ENCODE measurements at regions not wholly inside any gene's neighbourhood (a gene's known extent, or its start where the extent isn't known, plus 50 kb on each side); places are given as distances from the start of the nearest gene placed in this dataset.
A peak's percentile ranks its signal among the peaks of the same experiment; 100 is the strongest.

DNA sequence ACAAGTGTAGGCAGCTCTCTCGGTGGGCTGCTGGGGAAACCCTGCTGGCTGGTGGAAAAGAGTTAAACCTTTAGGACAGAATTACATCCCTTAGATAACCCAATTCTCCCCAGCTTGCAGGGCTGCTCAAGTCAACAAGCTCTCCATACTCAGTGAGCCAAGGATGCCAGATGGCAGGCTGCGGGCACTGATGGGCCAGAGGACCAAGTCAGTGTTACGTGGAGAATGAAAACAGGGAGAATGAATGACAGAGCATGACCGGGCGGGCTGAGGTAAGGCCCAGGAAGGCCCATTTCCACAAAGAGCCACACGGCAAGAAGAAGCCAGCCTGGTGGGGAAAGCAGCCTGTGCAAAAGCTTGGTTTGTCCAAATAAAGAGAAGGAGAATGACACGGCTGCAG, 58.7 kb upstream of the CD93 start:
- Histone ChIP-seq H3K9me3 (ENCODE audit: control insufficient read depth, insufficient read depth, low read length) (no peaks in the 10 kb centered on the region), H3K4me2 (ENCODE audit: low read depth, low read length) (no peak overlapping the region), H4K91ac (ENCODE audit: insufficient read depth, low read depth, low read length) (no peak overlapping the region), H2BK20ac (ENCODE audit: low read depth, low read length) (peak overlapping the region; percentile 30; the same call in 1 of the 2 replicates), H2BK15ac (ENCODE audit: low read depth, low read length) (peak overlapping the region; percentile 25; the same call in 1 of the 3 replicates), H3K4me1 (ENCODE audit: control insufficient read depth, insufficient read depth, low read length) (peaks cover 28% of the 10 kb centered on the region), H3K9me1 (ENCODE audit: insufficient read depth, low read length) (peaks cover 35% of the 10 kb centered on the region), H2BK5ac (ENCODE audit: low read depth, low read length, poor library complexity, severe bottlenecking) (no peak overlapping the region), H3K79me1 (ENCODE audit: low read depth in 1 of 2, low read length in 2 of 2) (no peaks in the 10 kb centered on the region), H2AK9ac (replicated peaks; ENCODE audit: low read depth, low read length, poor library complexity) (no peak overlapping the region), H2AK5ac (ENCODE audit: low read depth, low read length) (peak overlapping the region; percentile 56; the same call in 1 of the 2 replicates), H4K20me1 (ENCODE audit: insufficient read depth, low read length) (no peaks in the 10 kb centered on the region), H4K5ac (ENCODE audit: low read depth, low read length) (no peak overlapping the region), H3K56ac (ENCODE audit: extremely low read depth, insufficient read depth, low read length) (no peak overlapping the region), H2AFZ (replicated peaks; ENCODE audit: low read length, poor library complexity) (peak overlapping the region; percentile 58), H3K4me3 (ENCODE audit: insufficient read depth, low read depth, low read length) (no peak overlapping the region), H3K9ac (ENCODE audit: low read depth, low read length) (no peak overlapping the region), H3K23ac (ENCODE audit: low read depth, low read length) (peak overlapping the region; percentile 15; the same call in 1 of the 2 replicates), H3K27ac (ENCODE audit: insufficient read depth, low read length) (no peak overlapping the region), H3K36me3 (ENCODE audit: control insufficient read depth, insufficient read depth, low read length) (no peaks in the 10 kb centered on the region), H3K27me3 (ENCODE audit: control insufficient read depth, insufficient read depth, low read length) (no peaks in the 10 kb centered on the region), H2BK120ac (ENCODE audit: low read depth, low read length) (peak overlapping the region; percentile 28), H3K4ac (ENCODE audit: low read depth, low read length) (peak overlapping the region; percentile 52), H3K14ac (replicated peaks; ENCODE audit: low read depth, low read length) (0 out of 2 replicates have a peak overlapping the region, but pooled peaks have one; percentile 49), H4K8ac (ENCODE audit: low read depth in 2 of 2, low read length in 2 of 2) (0 out of 4 replicates have a peak overlapping the region, but pooled peaks of 1 of the 2 experiments have one; percentile 5), H3K18ac (ENCODE audit: low read depth, low read length) (no peak overlapping the region)
- intact Hi-C loops (cut with micrococcal nuclease) = loop anchor here (10.0 kb wide), 1 partner anchor 210 kb away; the partner anchor contains the start of gene NXT1
- ChIA-PET POLR2A (ENCODE audit: unreplicated experiment) (interaction anchor here (0.5 to 0.7 kb wide), 3 partner anchors 11 to 1698 kb away, joined by 3 to 8 read pairs (median 4); no protein-coding TSS in a partner anchor), CTCF (no interaction called here)
- DNase-seq = no peak
- 96% methylated on average over 4 of the region's 7 CpGs; no CpG with 5 or more reads in 1 of the 2 experiments for WGBS, 2 experiments (ENCODE audit: extremely low coverage in 2 of 2, insufficient read length in 1 of 2)
- TF ChIP-seq FOS (IDR thresholded peaks at IDR 0.05; ENCODE audit: low read depth, low read length) = no peak
- no peak for TF ChIP-seq BHLHE40 (IDR thresholded peaks at IDR 0.05; ENCODE audit: low read depth, low read length)
- TF ChIP-seq RAD21 (IDR thresholded peaks at IDR 0.05; ENCODE audit: low read length) = no peak
- TF ChIP-seq RFX5 (IDR thresholded peaks at IDR 0.05; ENCODE audit: low read depth, low read length) = no peak
- no peak for TF ChIP-seq CEBPB (IDR thresholded peaks at IDR 0.05; ENCODE audit: low read depth, low read length)
- TF ChIP-seq, protein P1, sequence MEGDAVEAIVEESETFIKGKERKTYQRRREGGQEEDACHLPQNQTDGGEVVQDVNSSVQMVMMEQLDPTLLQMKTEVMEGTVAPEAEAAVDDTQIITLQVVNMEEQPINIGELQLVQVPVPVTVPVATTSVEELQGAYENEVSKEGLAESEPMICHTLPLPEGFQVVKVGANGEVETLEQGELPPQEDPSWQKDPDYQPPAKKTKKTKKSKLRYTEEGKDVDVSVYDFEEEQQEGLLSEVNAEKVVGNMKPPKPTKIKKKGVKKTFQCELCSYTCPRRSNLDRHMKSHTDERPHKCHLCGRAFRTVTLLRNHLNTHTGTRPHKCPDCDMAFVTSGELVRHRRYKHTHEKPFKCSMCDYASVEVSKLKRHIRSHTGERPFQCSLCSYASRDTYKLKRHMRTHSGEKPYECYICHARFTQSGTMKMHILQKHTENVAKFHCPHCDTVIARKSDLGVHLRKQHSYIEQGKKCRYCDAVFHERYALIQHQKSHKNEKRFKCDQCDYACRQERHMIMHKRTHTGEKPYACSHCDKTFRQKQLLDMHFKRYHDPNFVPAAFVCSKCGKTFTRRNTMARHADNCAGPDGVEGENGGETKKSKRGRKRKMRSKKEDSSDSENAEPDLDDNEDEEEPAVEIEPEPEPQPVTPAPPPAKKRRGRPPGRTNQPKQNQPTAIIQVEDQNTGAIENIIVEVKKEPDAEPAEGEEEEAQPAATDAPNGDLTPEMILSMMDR (conservative IDR thresholded peaks at IDR 0.05; ENCODE audit: low read depth, low read length) = no peak
- no peak for TF ChIP-seq MAFK (IDR thresholded peaks at IDR 0.05; ENCODE audit: low read depth, low read length)
- TF ChIP-seq USF2 (IDR thresholded peaks at IDR 0.05; ENCODE audit: low read depth, low read length) = no peak
- TF ChIP-seq NFE2L2 (IDR thresholded peaks at IDR 0.05; ENCODE audit: low read depth, low read length) = no peak
- no peak for TF ChIP-seq SMC3 (IDR thresholded peaks at IDR 0.05; ENCODE audit: low read depth, low read length)
- TF ChIP-seq RCOR1 (IDR thresholded peaks at IDR 0.05; ENCODE audit: insufficient replicate concordance, low read length) = no peak
- TF ChIP-seq CHD1 (IDR thresholded peaks at IDR 0.05; ENCODE audit: low read depth, low read length) = no peak
- BruUV-seq (replicated peaks) = no TSS peak
- in situ Hi-C loops (cut with MboI; ENCODE audit: low sequenced_read_pairs) = no loop called here
- dilution Hi-C loops (cut with HindIII; ENCODE audit: low sequenced_read_pairs, unreplicated experiment) = no loop called here
- ATAC-seq (ENCODE audit: low read depth) = no peak
